ENCODE measurements at regions not wholly inside any gene's neighbourhood (a gene's known extent, or its start where the extent isn't known, plus 50 kb on each side); places are given as distances from the start of the nearest gene placed in this dataset.

GRCh38 chr6:44712353-44713111, 325.0 kb downstream of the CDC5L start:
- WGBS, 2 experiments (ENCODE audit: insufficient coverage in 2 of 2): 59 to 63% methylated on average over 5 of the region's 6 CpGs
- H3K36me3 ChIP-seq (ENCODE audit: control insufficient read depth, insufficient read depth, low read length): no peaks in the 10 kb centered on the region
- no peak overlapping the region for H3K4me3 ChIP-seq (ENCODE audit: extremely low read depth, insufficient read depth, low read length, poor library complexity, severe bottlenecking)
- H3K9me3 ChIP-seq (ENCODE audit: control insufficient read depth, low read length): no peaks in the 10 kb centered on the region
- H3K27ac ChIP-seq (ENCODE audit: low read depth, low read length, severe bottlenecking): peak overlapping the region; percentile 6
- H3K4me1 ChIP-seq (ENCODE audit: control insufficient read depth, insufficient read depth, low read length, poor library complexity, severe bottlenecking): peaks cover 6% of the 10 kb centered on the region

GRCh38 chr6:44715188-44715587, 327.7 kb downstream of the CDC5L start:
- Histone ChIP-seq H3K4me3 (ENCODE audit: extremely low read depth, insufficient read depth, low read length, poor library complexity, severe bottlenecking) (no peak overlapping the region), H3K27ac (ENCODE audit: low read depth, low read length, severe bottlenecking) (no peak overlapping the region), H3K9me3 (ENCODE audit: control insufficient read depth, low read length) (no peaks in the 10 kb centered on the region), H3K4me1 (ENCODE audit: control insufficient read depth, insufficient read depth, low read length, poor library complexity, severe bottlenecking) (peaks cover 6% of the 10 kb centered on the region), H3K36me3 (ENCODE audit: control insufficient read depth, insufficient read depth, low read length) (no peaks in the 10 kb centered on the region)
- WGBS, 2 experiments (ENCODE audit: insufficient coverage in 2 of 2): 94 to 96% methylated on average over 8 of the region's 9 CpGs

GRCh38 chr6:44715925-44716324, 328.4 kb downstream of the CDC5L start:
- H3K9me3 ChIP-seq (ENCODE audit: control insufficient read depth, low read length): no peaks in the 10 kb centered on the region
- peaks cover 6% of the 10 kb centered on the region for H3K4me1 ChIP-seq (ENCODE audit: control insufficient read depth, insufficient read depth, low read length, poor library complexity, severe bottlenecking)
- no peak overlapping the region for H3K4me3 ChIP-seq (ENCODE audit: extremely low read depth, insufficient read depth, low read length, poor library complexity, severe bottlenecking)
- H3K27ac ChIP-seq (ENCODE audit: low read depth, low read length, severe bottlenecking): no peak overlapping the region
- no peaks in the 10 kb centered on the region for H3K36me3 ChIP-seq (ENCODE audit: control insufficient read depth, insufficient read depth, low read length)
- WGBS, 2 experiments (ENCODE audit: insufficient coverage in 2 of 2): 81 to 86% methylated on average over 3 of the region's 6 CpGs

GRCh38 chr6:44717431-44717830, 329.9 kb downstream of the CDC5L start:
- 92 to 100% methylated on average over 1 to 2 of the region's 2 CpGs for WGBS, 2 experiments (ENCODE audit: insufficient coverage in 2 of 2)
- H3K9me3 ChIP-seq (ENCODE audit: control insufficient read depth, low read length): no peaks in the 10 kb centered on the region
- H3K27ac ChIP-seq (ENCODE audit: low read depth, low read length, severe bottlenecking): no peak overlapping the region
- H3K4me3 ChIP-seq (ENCODE audit: extremely low read depth, insufficient read depth, low read length, poor library complexity, severe bottlenecking): no peak overlapping the region
- H3K36me3 ChIP-seq (ENCODE audit: control insufficient read depth, insufficient read depth, low read length): no peaks in the 10 kb centered on the region
- H3K4me1 ChIP-seq (ENCODE audit: control insufficient read depth, insufficient read depth, low read length, poor library complexity, severe bottlenecking): peaks cover 5% of the 10 kb centered on the region

GRCh38 chr6:44721954-44722578, 334.6 kb downstream of the CDC5L start:
- Histone ChIP-seq H3K36me3 (ENCODE audit: control insufficient read depth, insufficient read depth, low read length) (no peaks in the 10 kb centered on the region), H3K4me3 (ENCODE audit: extremely low read depth, insufficient read depth, low read length, poor library complexity, severe bottlenecking) (no peak overlapping the region), H3K9me3 (ENCODE audit: control insufficient read depth, low read length) (no peaks in the 10 kb centered on the region), H3K27ac (ENCODE audit: low read depth, low read length, severe bottlenecking) (no peak overlapping the region), H3K4me1 (ENCODE audit: control insufficient read depth, insufficient read depth, low read length, poor library complexity, severe bottlenecking) (no peaks in the 10 kb centered on the region)
- 91 to 100% methylated on average over 1 of the region's 2 CpGs for WGBS, 2 experiments (ENCODE audit: insufficient coverage in 2 of 2)

- Histone ChIP-seq H3K4me1 (ENCODE audit: control insufficient read depth, insufficient read depth, low read length, poor library complexity, severe bottlenecking) (no peaks in the 10 kb centered on the region), H3K4me3 (ENCODE audit: extremely low read depth, insufficient read depth, low read length, poor library complexity, severe bottlenecking) (no peak overlapping the region), H3K27ac (ENCODE audit: low read depth, low read length, severe bottlenecking) (no peak overlapping the region), H3K36me3 (ENCODE audit: control insufficient read depth, insufficient read depth, low read length) (no peaks in the 10 kb centered on the region), H3K9me3 (ENCODE audit: control insufficient read depth, low read length) (no peaks in the 10 kb centered on the region)
- no CpG with 5 or more reads among the region's 1 CpG for WGBS, 2 experiments (ENCODE audit: insufficient coverage in 2 of 2)
Measured at GRCh38 chr6:44722736-44723135, 335.2 kb downstream of the CDC5L start.

- Histone ChIP-seq H3K4me1 (ENCODE audit: control insufficient read depth, insufficient read depth, low read length, poor library complexity, severe bottlenecking) (no peaks in the 10 kb centered on the region), H3K27ac (ENCODE audit: low read depth, low read length, severe bottlenecking) (no peak overlapping the region), H3K9me3 (ENCODE audit: control insufficient read depth, low read length) (no peaks in the 10 kb centered on the region), H3K4me3 (ENCODE audit: extremely low read depth, insufficient read depth, low read length, poor library complexity, severe bottlenecking) (no peak overlapping the region), H3K36me3 (ENCODE audit: control insufficient read depth, insufficient read depth, low read length) (no peaks in the 10 kb centered on the region)
- WGBS, 2 experiments (ENCODE audit: insufficient coverage in 2 of 2): 77 to 94% methylated on average over 4 of the region's 5 CpGs
Measured at GRCh38 chr6:44723439-44724197, 336.1 kb downstream of the CDC5L start.

GRCh38 chr6:44725070-44725469, 337.6 kb downstream of the CDC5L start:
- no peaks in the 10 kb centered on the region for H3K9me3 ChIP-seq (ENCODE audit: control insufficient read depth, low read length)
- H3K27ac ChIP-seq (ENCODE audit: low read depth, low read length, severe bottlenecking): no peak overlapping the region
- no peak overlapping the region for H3K4me3 ChIP-seq (ENCODE audit: extremely low read depth, insufficient read depth, low read length, poor library complexity, severe bottlenecking)
- no peaks in the 10 kb centered on the region for H3K36me3 ChIP-seq (ENCODE audit: control insufficient read depth, insufficient read depth, low read length)
- WGBS, 2 experiments (ENCODE audit: insufficient coverage in 2 of 2): 86 to 100% methylated on average over 3 to 4 of the region's 4 CpGs
- no peaks in the 10 kb centered on the region for H3K4me1 ChIP-seq (ENCODE audit: control insufficient read depth, insufficient read depth, low read length, poor library complexity, severe bottlenecking)

GRCh38 chr6:44727651-44728630, 340.4 kb downstream of the CDC5L start:
- no peak overlapping the region for H3K4me3 ChIP-seq (ENCODE audit: extremely low read depth, insufficient read depth, low read length, poor library complexity, severe bottlenecking)
- H3K9me3 ChIP-seq (ENCODE audit: control insufficient read depth, low read length): no peaks in the 10 kb centered on the region
- no peak overlapping the region for H3K27ac ChIP-seq (ENCODE audit: low read depth, low read length, severe bottlenecking)
- peaks cover 19% of the 10 kb centered on the region for H3K4me1 ChIP-seq (ENCODE audit: control insufficient read depth, insufficient read depth, low read length, poor library complexity, severe bottlenecking)
- no peaks in the 10 kb centered on the region for H3K36me3 ChIP-seq (ENCODE audit: control insufficient read depth, insufficient read depth, low read length)
- 93 to 96% methylated on average over 44 of the region's 44 CpGs for WGBS, 2 experiments (ENCODE audit: insufficient coverage in 2 of 2)

- 81 to 93% methylated on average over 5 to 7 of the region's 7 CpGs for WGBS, 2 experiments (ENCODE audit: insufficient coverage in 2 of 2)
- H3K27ac ChIP-seq (ENCODE audit: low read depth, low read length, severe bottlenecking): peak overlapping the region; percentile 77
Measured at GRCh38 chr6:44730771-44731391, 343.4 kb downstream of the CDC5L start.

More at GRCh38 chr6:44730771-44731391, 343.4 kb downstream of the CDC5L start:
- Histone ChIP-seq H3K4me3 (ENCODE audit: extremely low read depth, insufficient read depth, low read length, poor library complexity, severe bottlenecking) (no peak overlapping the region), H3K4me1 (ENCODE audit: control insufficient read depth, insufficient read depth, low read length, poor library complexity, severe bottlenecking) (peaks cover 19% of the 10 kb centered on the region), H3K36me3 (ENCODE audit: control insufficient read depth, insufficient read depth, low read length) (no peaks in the 10 kb centered on the region), H3K9me3 (ENCODE audit: control insufficient read depth, low read length) (no peaks in the 10 kb centered on the region)
